GM13977 (cell line): ENCODE measurements at regions not wholly inside any gene's neighbourhood (a gene's known extent, or its start where the extent isn't known, plus 50 kb on each side); places are given as distances from the start of the nearest gene placed in this dataset.

Experiments used
- DNase-seq: peaks from one replicate; pipeline ENCODE4 v3.0.0; 2012; ENCODE audit warnings: low spot score
- CTCF ChIP-seq: IDR thresholded peaks from 2 replicates; pipeline ENCODE4 v1.5.1; 2012; ENCODE audit warnings: mild to moderate bottlenecking, control low read depth; ENCODE audit not compliant: insufficient read depth; ENCODE audit errors: extremely low read depth, missing control alignments
- in situ Hi-C: fragments of 300-500 bp; cut with MboI; formaldehyde crosslinking; loops from one replicate; pipeline ENCODE4 v1.12.0; 2022; ENCODE audit warnings: low sequenced_read_pairs, low pct_unique_long_range_greater_than_20kb, mixed read lengths, inconsistent platforms; ENCODE audit not compliant: unreplicated experiment

- no peak for DNase-seq
- in situ Hi-C loops = no loop called here
- no peak for TF ChIP-seq CTCF
Observed at GRCh38 chr9:1274334-1274733, 224.2 kb downstream of the DMRT2 start.

- in situ Hi-C loops = no loop called here
- DNase-seq = no peak
- TF ChIP-seq CTCF = no peak
Observed at GRCh38 chr9:1276474-1276873, 226.3 kb downstream of the DMRT2 start.

- TF ChIP-seq CTCF = no peak
- in situ Hi-C loops = no loop called here
- no peak for DNase-seq
Observed at GRCh38 chr9:1284727-1285126, 234.6 kb downstream of the DMRT2 start.

- in situ Hi-C loops = no loop called here
- DNase-seq = no peak
- TF ChIP-seq CTCF = no peak
Observed at GRCh38 chr9:1285526-1285925, 235.4 kb downstream of the DMRT2 start.

- in situ Hi-C loops = no loop called here
- no peak for DNase-seq
- no peak for TF ChIP-seq CTCF
Observed at GRCh38 chr9:1292384-1292783, 242.2 kb downstream of the DMRT2 start.

- DNase-seq = no peak
- in situ Hi-C loops = no loop called here
- TF ChIP-seq CTCF = no peak
Observed at GRCh38 chr9:1294641-1295258, 244.6 kb downstream of the DMRT2 start.

- in situ Hi-C loops = no loop called here
- DNase-seq = no peak
- TF ChIP-seq CTCF = no peak
Observed at GRCh38 chr9:1296331-1296730, 246.2 kb downstream of the DMRT2 start.
